RPMI8226 (cell line): ENCODE measurements at regions not wholly inside any gene's neighbourhood (a gene's known extent, or its start where the extent isn't known, plus 50 kb on each side); places are given as distances from the start of the nearest gene placed in this dataset.

Source experiments
- DNase-seq: peaks from one replicate; pipeline ENCODE4 v3.0.0-alpha.2; 2015

GRCh38 chr12:114949058-114949820, 265.3 kb upstream of the TBX3 start:
- DNase-seq: no peak

GRCh38 chr12:114945351-114945750, 261.4 kb upstream of the TBX3 start:
- DNase-seq: no peak

- DNase-seq: no peak
Observed at GRCh38 chr12:114944736-114945135, 260.8 kb upstream of the TBX3 start.

GRCh38 chr12:114943601-114944000, 259.6 kb upstream of the TBX3 start:
- DNase-seq: no peak

GRCh38 chr12:114938487-114939210, 254.7 kb upstream of the TBX3 start:
- no peak for DNase-seq

- DNase-seq: no peak
Observed at GRCh38 chr12:114936148-114937079, 252.4 kb upstream of the TBX3 start.

- DNase-seq: peak; percentile 6
Observed at GRCh38 chr12:114935658-114936057, 251.7 kb upstream of the TBX3 start.

GRCh38 chr12:114933428-114934160, 249.6 kb upstream of the TBX3 start:
- DNase-seq: no peak

- DNase-seq: no peak
Observed at GRCh38 chr12:114932806-114933205, 248.8 kb upstream of the TBX3 start.

- DNase-seq: no peak
Observed at GRCh38 chr12:114931025-114931424, 247.1 kb upstream of the TBX3 start.

- DNase-seq: no peak
Observed at GRCh38 chr12:114926341-114926740, 242.4 kb upstream of the TBX3 start.

GRCh38 chr12:114924946-114925475, 241.0 kb upstream of the TBX3 start:
- DNase-seq: no peak

GRCh38 chr12:114921781-114922180, 237.8 kb upstream of the TBX3 start:
- DNase-seq: no peak

GRCh38 chr12:114920771-114921554, 237.0 kb upstream of the TBX3 start:
- DNase-seq: no peak

GRCh38 chr12:114919479-114919878, 235.5 kb upstream of the TBX3 start:
- no peak for DNase-seq

GRCh38 chr12:114918535-114919233, 234.7 kb upstream of the TBX3 start:
- no peak for DNase-seq

- DNase-seq: no peak
Observed at GRCh38 chr12:114917953-114918352, 234.0 kb upstream of the TBX3 start.

- no peak for DNase-seq
Observed at GRCh38 chr12:114917307-114917706, 233.3 kb upstream of the TBX3 start.

- no peak for DNase-seq
Observed at GRCh38 chr12:114916541-114916940, 232.6 kb upstream of the TBX3 start.

GRCh38 chr12:114916124-114916523, 232.1 kb upstream of the TBX3 start:
- no peak for DNase-seq
